HepG2 (cell line): ENCODE measurements at regions not wholly inside any gene's neighbourhood (a gene's known extent, or its start where the extent isn't known, plus 50 kb on each side); places are given as distances from the start of the nearest gene placed in this dataset.

Experiments
- ATAC-seq: fragments of 200-7000 bp; cut with Tn5 transposase; 3 replicates; pipeline ENCODE4 v1.9.1; 2020; ENCODE audit warnings: mild to moderate bottlenecking, moderate library complexity
- BruUV-seq: library from RNA; stranded (reverse); fragments of 400-500 nt; replicated peaks from 2 replicates; lab custom pipeline; 2021; lab: Mats Ljungman, UMichigan
- CTCF ChIA-PET: fragments of 300-600 bp; formaldehyde crosslinking; extraction: SDS; loops from one replicate; lab custom pipeline; 2021; ENCODE audit warnings: low total read pairs, inconsistent platforms, low intra/inter-chr PET ratio; lab: Yijun Ruan, JAX
- POLR2A ChIA-PET: fragments of 350-600 bp; sonication (Branson Sonifier 250); formaldehyde crosslinking; loops from one replicate; lab custom pipeline; 2020; ENCODE audit warnings: antibody characterized with exemption, inconsistent platforms; lab: Yijun Ruan, JAX
- DNase-seq: peaks from one replicate; pipeline ENCODE4 v3.0.0-alpha.2; 2015; ENCODE audit warnings: low spot score
- FAIRE-seq: peaks from 3 replicates; lab custom pipeline; 2011; peaks lifted over from hg19 to GRCh38; lab: Jason Lieb, UNC
- H2AFZ ChIP-seq: one replicate; pipeline ENCODE4 v1.6.1; 2011; ENCODE audit warnings: low read length, inconsistent platforms
- H3K27ac ChIP-seq: fragments of 300-600 bp; 3 replicates; pipeline ENCODE4 v1.8.0; 2011; ENCODE audit warnings: mixed run types, mild to moderate bottlenecking, mixed read lengths, low read length, inconsistent platforms; ENCODE audit not compliant: insufficient read depth; ENCODE audit errors: extremely low read length
- H3K27me3 ChIP-seq, 2 experiments: fragments of 200-600 bp in 1 of 2; 2 replicates in 1 of 2; 3 replicates in 1 of 2; pipeline versions ENCODE4 v1.6.0 to v1.8.0; 2011; ENCODE audit warnings: low read length in 2 of 2, mild to moderate bottlenecking in 2 of 2, moderate library complexity in 2 of 2, inconsistent platforms in 1 of 2; ENCODE audit not compliant: insufficient read depth in 2 of 2, control insufficient read depth in 1 of 2
- H3K36me3 ChIP-seq, 2 experiments: fragments of 200-600 bp in 1 of 2; replicated peaks in 1 of 2; 2 replicates in 1 of 2; 3 replicates in 1 of 2; pipeline versions ENCODE4 v1.5.1 to v1.8.0; 2011; ENCODE audit warnings: low read length in 2 of 2, inconsistent platforms in 1 of 2; ENCODE audit not compliant: insufficient read depth in 2 of 2, control insufficient read depth in 1 of 2
- H3K4me1 ChIP-seq: 2 replicates; pipeline ENCODE4 v1.5.1; 2012; ENCODE audit warnings: low read length, inconsistent platforms; ENCODE audit not compliant: insufficient read depth
- H3K4me2 ChIP-seq: 2 replicates; pipeline ENCODE4 v1.6.0; 2011; ENCODE audit warnings: low read depth, low read length, inconsistent platforms
- H3K4me3 ChIP-seq, 3 experiments: fragments of 200-600 bp in 1 of 3; sonication (generic), shearing (Covaris generic) in 1 of 3; replicated peaks in 1 of 3; 2 replicates each; pipeline ENCODE4 v1.5.1; 2011 to 2016; ENCODE audit warnings: low read length in 3 of 3, inconsistent platforms in 2 of 3, low read depth in 2 of 3, mild to moderate bottlenecking in 2 of 3, control low read depth in 1 of 3, mixed read lengths in 1 of 3; ENCODE audit not compliant: insufficient read depth in 1 of 3
- H3K79me2 ChIP-seq: one replicate; pipeline ENCODE4 v1.6.1; 2011; ENCODE audit warnings: low read length, inconsistent platforms; ENCODE audit not compliant: insufficient read depth
- H3K9ac ChIP-seq: 2 replicates; pipeline ENCODE4 v1.6.0; 2011; ENCODE audit warnings: mild to moderate bottlenecking, low read depth, low read length, inconsistent platforms; ENCODE audit not compliant: insufficient read depth
- H3K9me3 ChIP-seq: 2 replicates; pipeline ENCODE4 v1.5.1; 2012; ENCODE audit warnings: mild to moderate bottlenecking, low read length
- H4K20me1 ChIP-seq: 2 replicates; pipeline ENCODE4 v1.6.0; 2011; ENCODE audit warnings: inconsistent platforms, mild to moderate bottlenecking, low read length, moderate library complexity; ENCODE audit not compliant: insufficient read depth
- ASH2L ChIP-seq: fragments of 300-600, 200-600 bp; sonication (generic); IDR thresholded peaks from 2 replicates; pipeline ENCODE4 v1.7.0; 2017; ENCODE audit warnings: low read depth, mild to moderate bottlenecking, moderate library complexity, mixed read lengths, low read length; ENCODE audit not compliant: insufficient read length
- FOXA3 ChIP-seq: IDR thresholded peaks from 2 replicates; pipeline ENCODE4 v1.6.1; 2016; ENCODE audit warnings: missing genetic modification reagents, missing compliant biosample characterization
- LCORL ChIP-seq, 2 experiments: fragments of 450-650 bp in 1 of 2; sonication (generic) in 1 of 2; formaldehyde crosslinking in 1 of 2; IDR thresholded peaks; 2 replicates each; pipeline versions ENCODE4 v1.5.0 to v1.6.1; 2017 to 2020; ENCODE audit warnings: antibody characterized with exemption in 1 of 2, missing genetic modification reagents in 1 of 2
- PRDM10 ChIP-seq: sonication (generic); formaldehyde crosslinking; IDR thresholded peaks from 2 replicates; pipeline ENCODE4 v1.4.0; 2020; ENCODE audit warnings: low read depth, missing genetic modification reagents
- ZBTB7B ChIP-seq: sonication (generic); formaldehyde crosslinking; IDR thresholded peaks from 2 replicates; pipeline ENCODE4 v1.4.0; 2020; ENCODE audit warnings: missing genetic modification reagents
- ZNF207 ChIP-seq: fragments of 450-650 bp; IDR thresholded peaks from 2 replicates; pipeline ENCODE4 v1.6.1; 2016; ENCODE audit warnings: antibody characterized with exemption, borderline replicate concordance
- ZNF619 ChIP-seq: sonication (generic); formaldehyde crosslinking; IDR thresholded peaks from 2 replicates; pipeline ENCODE4 v1.4.0; 2020; ENCODE audit warnings: mild to moderate bottlenecking, missing genetic modification reagents
- ZNF841 ChIP-seq: sonication (generic); formaldehyde crosslinking; IDR thresholded peaks from 2 replicates; pipeline ENCODE4 v1.8.1; 2023; ENCODE audit warnings: missing genetic modification reagents, borderline replicate concordance
- ZSCAN9 ChIP-seq: IDR thresholded peaks from 2 replicates; pipeline ENCODE4 v1.6.1; 2016; ENCODE audit warnings: borderline replicate concordance
- WGBS: methylation state at CpG from one replicate; pipeline ENCODE4 v1.1.6; 2017; ENCODE audit warnings: low lambda C conversion rate; 5-methylcytosine and 5-hydroxymethylcytosine counted together
- in situ Hi-C: cut with HindIII; loops from 2 replicates; pipeline ENCODE4 v1.10.0; 2017; ENCODE audit warnings: low pct_unique_long_range_greater_than_20kb; ENCODE audit not compliant: extremely low pct_ligation_motif_present
- intact Hi-C: fragments of 100-400 bp; cut with micrococcal nuclease; formaldehyde crosslinking; loops from one replicate; pipeline ENCODE4 v1.10.0; 2022; ENCODE audit not compliant: unreplicated experiment

GRCh38 chr12:18970603-18971002, 158.9 kb upstream of the PLEKHA5 start (continued):
- no peak for TF ChIP-seq PRDM10 (CRISPR knock-in tag)
- no peak for TF ChIP-seq ZBTB7B (CRISPR knock-in tag)

GRCh38 chr12:18971932-18972331, 157.6 kb upstream of the PLEKHA5 start:
- Histone ChIP-seq H3K27ac (no peak overlapping the region), H3K36me3 (no peaks in the 10 kb centered on the region), H3K27me3 (no peaks in the 10 kb centered on the region; a peak in 1 of 5 replicates), H3K79me2 (no peaks in the 10 kb centered on the region), H3K4me2 (no peak overlapping the region), H3K9me3 (no peaks in the 10 kb centered on the region), H4K20me1 (no peaks in the 10 kb centered on the region), H3K4me3 (no peak overlapping the region), H2AFZ (no peak overlapping the region), H3K4me1 (no peaks in the 10 kb centered on the region), H3K9ac (no peak overlapping the region)
- no TSS peak for BruUV-seq
- 65% methylated on average over 3 of the region's 3 CpGs for WGBS
- DNase-seq, result no peak
- TF ChIP-seq FOXA3 (no peak), ZNF207 (no peak), ASH2L (no peak), ZSCAN9 (CRISPR knock-in tag) (no peak), ZNF619 (CRISPR knock-in tag) (no peak), ZNF841 (CRISPR knock-in tag) (no peak), LCORL (IDR thresholded peaks at IDR 0.05) (no peak), LCORL (CRISPR knock-in tag; IDR thresholded peaks at IDR 0.05) (no peak)
- in situ Hi-C loops, result no loop called here
- intact Hi-C loops, result no loop called here
- ChIA-PET CTCF (no interaction called here), POLR2A (no interaction called here)
- ATAC-seq, result no peak
- FAIRE-seq, result no peak
